Ovary (tissue), 7 donors: ENCODE measurements at regions not wholly inside any gene's neighbourhood (a gene's known extent, or its start where the extent isn't known, plus 50 kb on each side); places are given as distances from the start of the nearest gene placed in this dataset.

Experiments used
- DNase-seq, 5 donors: peaks; one replicate each; pipeline ENCODE4 v3.0.0-alpha.2; 2019 to 2020
- H3K27ac ChIP-seq, 2 donors: fragments of 200-600 bp; one replicate each; pipeline versions ENCODE4 v1.5.1 to v1.8.0; 2019 to 2022
- H3K27me3 ChIP-seq: fragments of 200-600 bp; one replicate; pipeline ENCODE4 v1.8.0; 2022
- H3K36me3 ChIP-seq: fragments of 200-600 bp; sonication (generic); one replicate; pipeline ENCODE4 v1.5.1; 2019
- H3K4me1 ChIP-seq: one replicate; pipeline ENCODE4 v1.8.1; 2013; ENCODE audit warnings: mild to moderate bottlenecking, moderate library complexity; ENCODE audit not compliant: insufficient read depth
- H3K4me3 ChIP-seq: fragments of 200-600 bp; sonication (generic); one replicate; pipeline ENCODE4 v1.5.1; 2017
- H3K9me3 ChIP-seq, 2 donors: fragments of 200-600 bp in 1 of 2; sonication (generic) in 1 of 2; one replicate each; pipeline versions ENCODE4 v1.5.1 to v1.8.1; 2013 to 2019; ENCODE audit warnings: mild to moderate bottlenecking in 1 of 2, moderate library complexity in 1 of 2
- CTCF ChIP-seq, 3 donors: fragments of 450-650 bp in 2 of 3; fragments of 200-600 bp in 1 of 3; IDR thresholded peaks; one replicate each; pipeline versions ENCODE4 v1.5.1 to v1.8.0; 2016 to 2022; ENCODE audit warnings: antibody characterized with exemption in 3 of 3, mild to moderate bottlenecking in 1 of 3
- EP300 ChIP-seq: sonication (generic); formaldehyde crosslinking; IDR thresholded peaks from one replicate; pipeline ENCODE4 v1.6.1; 2017; ENCODE audit warnings: antibody characterized with exemption
- POLR2A ChIP-seq: fragments of 450-650 bp; IDR thresholded peaks from one replicate; pipeline ENCODE4 v1.6.1; 2017; ENCODE audit warnings: antibody characterized with exemption, mild to moderate bottlenecking, moderate library complexity
- WGBS, 3 donors: extraction: QIAGEN DNeasy Blood & Tissue Kit in 1 of 3; methylation state at CpG; one replicate each; pipeline versions ENCODE4 v1.1.5 to v1.1.7; 2013 to 2017; 5-methylcytosine and 5-hydroxymethylcytosine counted together
- intact Hi-C, 4 donors: fragments of 100-400 bp; cut with DNase I; formaldehyde crosslinking; loops; one replicate each; pipeline versions ENCODE4 v1.11.0 to v1.15.1; 2022 to 2023
- donor health status: DM: no; HTN: no; CAD: no; lungs with moderate emphysema.
- donor health status: DM: no; HTN: no; CAD: no.
- donor health status: Bipolar disorder and iron deficiency.
- donor health status: DM: no; HTN: no; CAD: no.
- donor health status: DM: yes; HTN: yes; CAD: no.

DNA sequence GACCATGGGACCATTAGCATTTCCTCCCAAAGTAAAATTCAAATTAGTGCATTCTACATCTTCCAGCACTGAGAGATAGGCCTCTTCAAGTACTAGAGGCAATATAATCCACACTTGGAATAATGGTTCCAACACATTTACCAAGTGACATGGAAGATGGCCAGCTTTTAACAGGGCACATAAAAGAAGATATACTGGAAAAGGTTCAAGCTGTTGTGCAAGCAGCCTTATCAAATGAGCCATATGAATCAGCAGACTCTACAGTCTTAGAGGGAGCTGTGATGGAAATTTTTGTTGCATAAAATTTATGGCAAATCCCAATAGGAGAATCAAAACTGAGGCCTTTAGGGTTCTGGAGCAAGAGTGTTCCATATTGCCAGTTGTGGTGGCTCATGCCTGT lies 526.6 kb upstream of the IRAK1BP1 start:
- no peak overlapping the region for H3K4me3 ChIP-seq
- H3K36me3 ChIP-seq, result no peaks in the 10 kb centered on the region
- H3K9me3 ChIP-seq, result no peaks in the 10 kb centered on the region
- no peaks in the 10 kb centered on the region for H3K4me1 ChIP-seq
- TF ChIP-seq EP300, result no peak
- no peak for TF ChIP-seq CTCF (IDR thresholded peaks at IDR 0.05)
- no peak for TF ChIP-seq POLR2A
- no peak for DNase-seq
- no peak overlapping the region for H3K27ac ChIP-seq
- no peaks in the 10 kb centered on the region for H3K27me3 ChIP-seq
- intact Hi-C loops, result loop anchor here in 1 of 4 donors (10.0 kb wide), 1 partner anchor 416 kb away; no protein-coding TSS in a partner anchor

DNA sequence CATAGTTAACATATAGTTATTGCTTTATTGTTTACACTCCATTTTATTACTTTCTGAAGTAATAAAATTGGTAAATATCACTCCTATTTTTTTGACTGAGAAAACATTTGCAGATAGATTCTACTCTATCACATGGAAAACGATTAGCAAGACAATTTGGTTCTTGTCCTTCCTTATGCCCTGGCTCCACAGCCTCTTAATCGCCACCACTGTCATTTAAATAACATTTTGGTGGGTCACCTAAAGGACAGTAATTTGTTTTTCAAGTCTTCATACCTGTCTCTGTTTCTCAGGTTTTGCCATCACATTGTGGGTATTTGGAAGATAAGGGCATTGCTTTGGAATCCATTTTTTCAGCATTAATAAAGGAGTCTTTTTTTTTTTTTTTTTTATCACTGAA lies 521.5 kb upstream of the IRAK1BP1 start:
- intact Hi-C loops, result loop anchor here in 1 of 4 donors (10.0 kb wide), 1 partner anchor 421 kb away; no protein-coding TSS in a partner anchor
- Histone ChIP-seq H3K4me1 (no peaks in the 10 kb centered on the region), H3K4me3 (no peak overlapping the region), H3K27ac (no peak overlapping the region), H3K9me3 (no peaks in the 10 kb centered on the region), H3K36me3 (no peaks in the 10 kb centered on the region), H3K27me3 (no peaks in the 10 kb centered on the region)
- TF ChIP-seq POLR2A (no peak), CTCF (IDR thresholded peaks at IDR 0.05) (no peak), EP300 (no peak)
- WGBS, 3 donors, result 62 to 65% (median 64%) methylated on average over 2 of the region's 2 CpGs
- DNase-seq, result no peak

GRCh38 chr6:78347191-78347916 lies 520.0 kb upstream of the IRAK1BP1 start:
- no peak for DNase-seq
- no peak overlapping the region for H3K27ac ChIP-seq
- no peak overlapping the region for H3K4me3 ChIP-seq
- no peak for TF ChIP-seq EP300
- TF ChIP-seq CTCF (IDR thresholded peaks at IDR 0.05), result no peak
- TF ChIP-seq POLR2A, result no peak
- no peaks in the 10 kb centered on the region for H3K4me1 ChIP-seq
- 62 to 81% (median 63%) methylated on average over 3 of the region's 3 CpGs for WGBS, 3 donors
- no peaks in the 10 kb centered on the region for H3K27me3 ChIP-seq
- intact Hi-C loops, result loop anchor here in 1 of 4 donors (10.0 kb wide), 1 partner anchor 423 kb away; no protein-coding TSS in a partner anchor
- no peaks in the 10 kb centered on the region for H3K9me3 ChIP-seq
- no peaks in the 10 kb centered on the region for H3K36me3 ChIP-seq

GRCh38 chr6:78353040-78353439 lies 514.3 kb upstream of the IRAK1BP1 start:
- intact Hi-C loops, result no loop called here
- H3K9me3 ChIP-seq, result no peaks in the 10 kb centered on the region
- 53 to 66% (median 62%) methylated on average over 1 of the region's 1 CpG for WGBS, 3 donors
- no peak overlapping the region for H3K4me3 ChIP-seq
- no peaks in the 10 kb centered on the region for H3K36me3 ChIP-seq
- no peak overlapping the region for H3K27ac ChIP-seq
- no peak for DNase-seq
- no peaks in the 10 kb centered on the region for H3K4me1 ChIP-seq
- H3K27me3 ChIP-seq, result no peaks in the 10 kb centered on the region
- no peak for TF ChIP-seq EP300
- no peak for TF ChIP-seq CTCF (IDR thresholded peaks at IDR 0.05)
- TF ChIP-seq POLR2A, result no peak
